NT2/D1 (cell line): ENCODE measurements at regions not wholly inside any gene's neighbourhood (a gene's known extent, or its start where the extent isn't known, plus 50 kb on each side); places are given as distances from the start of the nearest gene placed in this dataset.
A peak's percentile ranks its signal among the peaks of the same experiment; 100 is the strongest.

Experiments
- DNase-seq: peaks from one replicate; pipeline ENCODE4 v3.0.0-alpha.2; 2011; ENCODE audit warnings: low read depth, low spot score
- H3K27me3 ChIP-seq: 2 replicates; pipeline ENCODE4 v1.6.0; 2011; ENCODE audit warnings: mild to moderate bottlenecking; ENCODE audit not compliant: insufficient read length, insufficient read depth
- H3K36me3 ChIP-seq: 2 replicates; pipeline ENCODE4 v1.6.1; 2011; ENCODE audit warnings: mild to moderate bottlenecking, low read length, mixed read lengths; ENCODE audit not compliant: insufficient read depth, insufficient read length
- H3K4me1 ChIP-seq: 2 replicates; pipeline ENCODE4 v1.5.1; 2011; ENCODE audit not compliant: insufficient read depth, insufficient read length
- H3K4me3 ChIP-seq: 2 replicates; pipeline ENCODE4 v1.5.1; 2011; ENCODE audit warnings: low read depth; ENCODE audit not compliant: insufficient read length
- H3K9ac ChIP-seq: 2 replicates; pipeline ENCODE4 v1.6.0; 2011; ENCODE audit warnings: low read depth; ENCODE audit not compliant: insufficient read length
- H3K9me3 ChIP-seq: 2 replicates; pipeline ENCODE4 v1.5.1; 2011; ENCODE audit warnings: mild to moderate bottlenecking, low read length; ENCODE audit not compliant: insufficient read depth
- SUZ12 ChIP-seq: IDR thresholded peaks from 2 replicates; pipeline ENCODE4 v1.6.1; 2011; ENCODE audit not compliant: insufficient read length, insufficient read depth; ENCODE audit errors: extremely low read depth
- YY1 ChIP-seq: IDR thresholded peaks from 2 replicates; pipeline ENCODE4 v1.6.1; 2011; ENCODE audit not compliant: insufficient read length, insufficient read depth
- ZNF274 ChIP-seq: IDR thresholded peaks from 2 replicates; pipeline ENCODE4 v1.6.1; 2011; ENCODE audit warnings: mild to moderate bottlenecking, low read depth, low read length

DNA sequence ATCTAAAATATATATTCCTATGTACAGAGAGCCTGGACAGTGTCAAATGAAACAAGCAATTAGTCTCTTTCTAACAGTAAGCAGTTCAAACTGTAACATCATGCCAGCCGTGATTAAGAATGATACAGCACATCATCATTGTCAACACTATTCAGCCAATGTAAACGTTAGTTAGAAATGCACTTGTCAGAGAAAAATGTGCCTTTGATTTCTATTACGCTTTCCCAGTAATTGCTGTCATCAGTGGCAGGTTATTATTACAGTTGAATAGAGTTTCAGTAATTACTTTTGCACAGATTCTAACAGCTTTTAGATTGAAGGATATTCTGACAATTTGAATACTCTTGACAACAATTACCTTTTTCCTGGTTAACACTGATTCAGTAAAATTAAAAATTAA is 1007.1 kb downstream of the SH3BGRL start:
- Histone ChIP-seq H3K27me3 (no peaks in the 10 kb centered on the region), H3K9me3 (no peaks in the 10 kb centered on the region), H3K9ac (no peak overlapping the region), H3K4me3 (no peak overlapping the region), H3K4me1 (no peaks in the 10 kb centered on the region), H3K36me3 (no peaks in the 10 kb centered on the region)
- DNase-seq = no peak
- TF ChIP-seq ZNF274 (no peak), SUZ12 (no peak), YY1 (no peak)

DNA sequence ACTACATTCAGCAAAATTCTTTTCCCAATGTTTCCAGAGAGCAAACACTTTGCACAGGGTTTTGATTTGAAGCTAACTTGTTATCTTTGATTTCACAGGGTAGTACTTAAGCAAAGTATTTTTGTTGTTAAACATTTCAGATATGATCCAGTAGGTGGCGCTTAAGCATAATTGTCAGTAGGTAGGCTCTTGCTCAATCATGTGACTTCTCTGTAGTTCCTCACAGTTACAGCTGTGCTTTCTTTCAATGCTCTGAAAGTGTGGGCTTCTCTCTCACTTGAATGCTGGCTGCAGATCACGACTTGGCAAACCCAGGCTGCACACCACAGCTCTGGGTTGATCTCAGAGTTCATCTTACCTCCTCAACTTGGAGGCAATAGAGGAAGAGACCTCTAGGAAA is 1016.5 kb downstream of the SH3BGRL start:
- Histone ChIP-seq H3K36me3 (no peaks in the 10 kb centered on the region), H3K27me3 (no peaks in the 10 kb centered on the region), H3K9me3 (no peaks in the 10 kb centered on the region; the same call in 1 of the 2 replicates), H3K9ac (no peak overlapping the region), H3K4me1 (no peaks in the 10 kb centered on the region), H3K4me3 (no peak overlapping the region)
- TF ChIP-seq YY1 = no peak
- no peak for TF ChIP-seq ZNF274
- peak; percentile 38 for DNase-seq

DNA sequence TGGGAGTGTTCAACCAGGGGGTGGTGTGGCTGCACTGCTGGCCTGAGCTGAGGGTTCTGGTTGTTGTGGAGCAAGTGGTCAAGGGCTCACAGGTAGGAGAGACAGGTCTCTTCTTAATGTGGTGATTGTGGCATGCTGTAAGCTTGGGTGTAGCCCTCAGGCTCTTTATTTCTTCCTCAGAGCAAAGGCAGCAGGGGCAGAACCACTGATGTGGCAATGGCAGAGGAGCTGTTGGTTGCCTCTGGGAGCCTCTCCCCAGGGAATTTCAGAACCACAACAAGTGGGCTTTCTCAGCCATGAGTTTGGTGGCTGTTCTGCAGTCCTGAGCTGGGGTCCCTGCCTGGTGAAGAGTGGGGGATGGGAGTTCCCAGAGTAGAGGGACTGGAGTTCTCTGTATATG is 1017.2 kb downstream of the SH3BGRL start:
- DNase-seq = no peak

DNA sequence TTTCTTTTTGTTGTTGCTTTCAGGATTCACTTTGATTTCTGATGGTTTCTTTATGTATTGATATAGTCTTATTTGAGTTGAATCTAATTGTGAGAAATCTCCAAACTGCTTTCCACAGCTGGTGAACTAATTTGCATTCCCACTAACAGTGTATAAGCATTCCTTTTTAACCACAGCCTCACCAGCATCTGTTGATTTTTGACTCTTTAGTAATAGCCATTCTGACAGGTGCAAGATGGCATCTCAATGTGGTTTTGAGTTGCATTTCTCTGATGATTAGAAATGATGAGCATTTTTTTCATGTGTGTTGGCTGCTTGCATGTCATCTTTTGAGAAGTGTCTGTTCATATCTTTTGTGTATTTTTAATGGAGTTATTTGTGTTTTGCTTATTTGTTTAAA is 1023.1 kb downstream of the SH3BGRL start:
- Histone ChIP-seq H3K27me3 (no peaks in the 10 kb centered on the region), H3K9me3 (0 out of 2 replicates have a peak, but pooled peaks cover 2% of the 10 kb centered on the region)

More for the DNA sequence above, 1017.2 kb downstream of the SH3BGRL start:
- Histone ChIP-seq H3K36me3 (no peaks in the 10 kb centered on the region), H3K4me1 (no peaks in the 10 kb centered on the region), H3K9ac (no peak overlapping the region), H3K27me3 (no peaks in the 10 kb centered on the region), H3K9me3 (no peaks in the 10 kb centered on the region; the same call in 1 of the 2 replicates), H3K4me3 (no peak overlapping the region)
- TF ChIP-seq SUZ12 (no peak), YY1 (no peak), ZNF274 (no peak)

DNA sequence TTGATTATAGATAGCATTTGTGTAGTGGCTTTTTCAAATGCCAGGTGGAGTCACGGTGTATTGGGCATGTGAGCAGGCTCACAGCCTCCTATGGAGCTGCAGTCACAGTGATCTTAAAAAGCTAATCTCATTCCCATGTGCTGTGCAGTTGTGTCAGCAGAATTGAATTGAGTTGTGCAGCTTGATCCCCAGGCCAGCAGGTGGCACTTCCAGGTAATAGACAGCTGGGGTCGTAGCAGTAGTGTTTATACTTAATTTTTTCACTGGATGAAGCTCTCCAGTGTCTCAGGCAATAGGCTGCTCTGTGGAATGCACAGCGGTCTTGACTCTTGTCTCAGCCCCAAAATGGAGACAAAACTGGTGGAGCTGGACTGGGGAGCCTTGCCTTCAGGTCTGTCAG is 1028.1 kb downstream of the SH3BGRL start:
- no peak overlapping the region for H3K9ac ChIP-seq
- 0 out of 2 replicates have a peak, but pooled peaks cover 12% of the 10 kb centered on the region for H3K9me3 ChIP-seq
- no peak for TF ChIP-seq SUZ12
- TF ChIP-seq ZNF274 = no peak
- TF ChIP-seq YY1 = no peak
- H3K36me3 ChIP-seq = no peaks in the 10 kb centered on the region
- H3K4me1 ChIP-seq = no peaks in the 10 kb centered on the region
- H3K27me3 ChIP-seq = no peaks in the 10 kb centered on the region
- H3K4me3 ChIP-seq = no peak overlapping the region
- no peak for DNase-seq

More for the DNA sequence above, 1023.1 kb downstream of the SH3BGRL start:
- TF ChIP-seq YY1 = no peak
- TF ChIP-seq SUZ12 = no peak
- TF ChIP-seq ZNF274 = no peak
- H3K4me3 ChIP-seq = no peak overlapping the region
- no peak overlapping the region for H3K9ac ChIP-seq
- H3K4me1 ChIP-seq = no peaks in the 10 kb centered on the region
- no peak for DNase-seq
- H3K36me3 ChIP-seq = no peaks in the 10 kb centered on the region

DNA sequence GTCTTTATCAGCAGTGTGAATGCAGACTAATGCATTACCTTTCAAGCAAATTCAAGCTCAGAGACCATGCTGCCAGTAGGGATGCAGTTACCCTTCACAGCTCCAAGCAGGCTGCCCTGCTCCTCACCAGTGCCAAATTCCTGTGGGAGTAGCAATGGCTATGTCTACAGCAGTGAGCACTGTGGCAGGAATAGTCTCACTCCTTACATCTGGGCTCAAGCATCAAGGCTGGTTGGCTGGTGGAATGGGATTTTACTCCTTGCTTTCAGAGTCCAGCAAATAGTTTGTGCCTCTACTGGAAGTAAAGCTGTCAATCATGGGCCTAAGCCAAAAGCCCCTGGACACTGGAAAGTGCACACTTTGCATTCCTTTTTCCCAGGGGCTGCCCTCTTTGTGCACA is 1030.8 kb downstream of the SH3BGRL start:
- no peaks in the 10 kb centered on the region for H3K27me3 ChIP-seq
- H3K9me3 ChIP-seq = peaks cover 19% of the 10 kb centered on the region; the same call in 1 of the 2 replicates
- no peaks in the 10 kb centered on the region for H3K4me1 ChIP-seq
- H3K9ac ChIP-seq = no peak overlapping the region
- no peak overlapping the region for H3K4me3 ChIP-seq
- no peaks in the 10 kb centered on the region for H3K36me3 ChIP-seq
- DNase-seq = no peak
- TF ChIP-seq SUZ12 = no peak

DNA sequence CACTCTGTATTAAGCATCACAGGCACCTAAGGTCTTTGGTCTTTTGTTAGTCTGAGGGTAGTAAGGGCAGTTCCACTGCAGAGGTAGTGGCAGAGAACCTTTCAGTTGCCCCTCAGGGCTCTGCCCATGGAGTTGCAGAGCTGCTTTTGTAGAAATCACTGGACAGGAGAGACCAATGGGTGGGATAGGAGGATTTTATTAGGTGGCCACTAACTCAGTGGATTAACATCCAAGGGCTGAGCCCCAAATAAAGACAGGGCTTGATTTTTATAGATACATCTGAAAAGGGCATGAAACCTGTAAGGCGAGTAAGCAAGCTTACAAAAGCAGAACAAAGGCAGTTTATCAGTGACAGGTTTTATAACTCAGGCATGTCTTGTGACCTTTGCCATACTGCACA is 1035.4 kb downstream of the SH3BGRL start:
- no peak for DNase-seq
- no peak for TF ChIP-seq YY1
- TF ChIP-seq SUZ12 = no peak
- TF ChIP-seq ZNF274 = no peak
- no peaks in the 10 kb centered on the region for H3K36me3 ChIP-seq
- peaks cover 14% of the 10 kb centered on the region; the same call in 1 of the 2 replicates for H3K9me3 ChIP-seq
- H3K9ac ChIP-seq = no peak overlapping the region
- no peaks in the 10 kb centered on the region for H3K27me3 ChIP-seq
- H3K4me3 ChIP-seq = no peak overlapping the region
- H3K4me1 ChIP-seq = no peaks in the 10 kb centered on the region
